ENCODE measurements at regions not wholly inside any gene's neighbourhood (a gene's known extent, or its start where the extent isn't known, plus 50 kb on each side); places are given as distances from the start of the nearest gene placed in this dataset.

GRCh38 chr1:2925291-2925690 lies 96.0 kb upstream of the ACTRT2 start:
- TF ChIP-seq CTCF (IDR thresholded peaks at IDR 0.05) (no peak), POLR2A (IDR thresholded peaks at IDR 0.05) (no peak)
- H3K9me3 ChIP-seq = no peaks in the 10 kb centered on the region
- H3K27me3 ChIP-seq = no peaks in the 10 kb centered on the region
- intact Hi-C loops (cut with DNase I; ENCODE audit: low total_unique reads) = no loop called here
- H3K4me3 ChIP-seq = no peak overlapping the region
- H3K27ac ChIP-seq = no peak overlapping the region
- no peaks in the 10 kb centered on the region for H3K36me3 ChIP-seq (ENCODE audit: low read depth, missing control alignments)
- no peak for DNase-seq
- WGBS, 2 donors = 95 to 96% methylated on average over 11 to 13 of the region's 13 CpGs
- H3K4me1 ChIP-seq = no peaks in the 10 kb centered on the region

DNA sequence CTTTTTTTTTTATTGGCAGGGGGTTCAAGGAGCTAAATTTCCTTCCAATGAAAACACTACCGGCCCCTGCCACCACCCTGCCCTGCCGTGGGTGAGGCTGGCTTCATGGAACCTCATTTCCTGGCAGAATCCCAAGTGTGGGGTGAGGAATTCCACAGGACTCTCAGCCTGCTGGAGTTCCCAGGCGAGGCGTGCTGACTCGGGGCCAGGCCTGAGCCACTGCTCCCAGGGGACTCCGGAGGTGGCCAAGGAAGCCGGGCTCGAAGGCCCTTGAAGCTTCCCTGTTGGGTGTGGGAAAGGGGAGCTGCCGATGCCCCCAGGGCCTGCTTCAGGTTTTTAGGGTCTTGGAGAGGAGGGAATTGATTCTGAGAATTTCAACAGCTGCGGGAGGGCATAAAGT lies 95.3 kb upstream of the ACTRT2 start:
- no peak for TF ChIP-seq POLR2A (IDR thresholded peaks at IDR 0.05)
- no peak for TF ChIP-seq CTCF (IDR thresholded peaks at IDR 0.05)
- Histone ChIP-seq H3K4me3 (no peak overlapping the region), H3K9me3 (no peaks in the 10 kb centered on the region), H3K27ac (no peak overlapping the region), H3K36me3 (ENCODE audit: low read depth, missing control alignments) (no peaks in the 10 kb centered on the region), H3K27me3 (no peaks in the 10 kb centered on the region), H3K4me1 (no peaks in the 10 kb centered on the region)
- WGBS, 2 donors = 58 to 69% methylated on average over 10 of the region's 10 CpGs
- no peak for DNase-seq
- intact Hi-C loops (cut with DNase I; ENCODE audit: low total_unique reads) = no loop called here

DNA sequence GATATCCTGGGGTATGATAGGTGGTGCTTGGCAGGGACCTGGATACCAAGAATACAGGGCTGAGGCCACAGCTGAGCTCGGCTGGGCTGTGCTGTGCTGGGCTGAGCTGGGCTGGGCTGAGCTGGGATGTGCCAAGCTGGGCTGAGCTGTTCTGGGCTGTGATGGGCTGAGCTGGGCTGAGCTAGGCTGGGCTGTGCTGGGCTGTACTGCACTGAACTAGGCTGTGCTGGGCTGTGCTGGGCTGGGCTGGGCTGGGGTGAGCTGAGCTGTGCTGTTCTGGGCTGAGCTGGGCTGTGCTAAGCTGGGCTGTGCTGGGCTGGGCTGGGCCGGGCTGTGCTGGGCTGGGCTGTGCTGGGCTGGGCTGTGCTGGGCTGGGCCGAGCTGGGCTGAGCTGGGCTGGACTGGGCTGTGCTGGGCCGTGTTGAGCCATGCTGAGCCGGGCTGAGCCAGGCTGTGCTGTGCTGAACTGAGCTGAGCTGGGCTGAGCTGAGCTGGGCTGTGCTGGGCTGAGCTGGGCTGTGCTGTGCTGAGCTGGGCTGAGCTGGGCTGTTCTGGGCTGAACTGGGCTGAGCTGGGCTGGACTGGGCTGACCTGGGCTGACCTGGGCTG lies 94.7 kb upstream of the ACTRT2 start:
- no peak for DNase-seq
- intact Hi-C loops (cut with DNase I; ENCODE audit: low total_unique reads) = no loop called here
- no peak for TF ChIP-seq POLR2A (IDR thresholded peaks at IDR 0.05)
- no peak for TF ChIP-seq CTCF (IDR thresholded peaks at IDR 0.05)
- 75 to 83% methylated on average over 1 to 4 of the region's 5 CpGs for WGBS, 2 donors
- no peak overlapping the region for H3K4me3 ChIP-seq
- H3K36me3 ChIP-seq (ENCODE audit: low read depth, missing control alignments) = no peaks in the 10 kb centered on the region
- no peaks in the 10 kb centered on the region for H3K4me1 ChIP-seq
- H3K27me3 ChIP-seq = no peaks in the 10 kb centered on the region
- H3K9me3 ChIP-seq = no peaks in the 10 kb centered on the region
- no peak overlapping the region for H3K27ac ChIP-seq

DNA sequence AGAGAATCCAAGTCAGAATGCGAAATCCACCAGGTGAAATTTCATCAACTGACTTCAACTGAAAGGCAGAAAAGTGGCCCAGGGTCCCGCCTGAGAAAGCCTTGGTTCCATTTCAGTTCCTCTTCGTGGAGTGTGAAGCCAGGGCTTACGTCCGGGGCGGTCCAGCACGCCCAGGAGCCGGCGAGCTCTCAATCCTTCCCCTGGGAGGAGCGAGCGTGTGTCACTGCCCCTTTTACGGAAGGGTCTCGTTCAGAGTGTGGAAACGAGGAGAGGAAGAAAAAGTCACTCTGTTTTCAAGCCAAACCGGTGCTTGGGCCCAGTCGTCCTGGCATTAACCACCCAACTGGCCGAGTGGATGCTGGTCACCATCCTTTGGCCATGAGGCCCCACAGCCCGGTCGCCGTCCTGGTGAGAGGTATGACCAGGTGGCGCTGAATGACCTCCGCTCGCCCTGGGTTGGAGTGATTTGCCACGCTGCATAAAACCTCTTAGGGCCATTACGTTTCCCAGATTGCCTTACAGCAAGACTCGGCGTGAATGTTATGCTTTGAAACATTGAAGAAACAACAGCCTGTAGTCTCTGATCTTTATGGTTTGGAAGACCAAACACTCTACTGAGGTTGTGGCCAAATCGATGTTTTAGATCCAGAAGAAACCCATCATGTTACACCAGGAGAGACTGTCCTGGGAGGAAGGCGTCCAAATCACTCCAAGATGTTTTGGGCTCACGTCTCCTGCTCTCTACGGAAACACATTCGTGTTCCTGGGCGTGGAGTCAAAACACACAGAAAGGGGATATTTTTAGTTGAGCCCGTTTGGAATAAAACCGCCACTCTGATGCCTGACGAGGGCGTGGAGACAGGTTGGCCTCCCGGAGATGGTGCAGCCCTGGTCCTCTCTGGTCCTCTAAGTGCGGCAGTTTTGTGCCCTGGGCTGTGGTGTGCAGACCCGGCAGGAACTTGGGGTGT lies 93.6 kb upstream of the ACTRT2 start:
- no peaks in the 10 kb centered on the region for H3K27me3 ChIP-seq
- no peaks in the 10 kb centered on the region for H3K4me1 ChIP-seq
- H3K27ac ChIP-seq = no peak overlapping the region
- no peaks in the 10 kb centered on the region for H3K9me3 ChIP-seq
- intact Hi-C loops (cut with DNase I; ENCODE audit: low total_unique reads) = no loop called here
- DNase-seq = peak; percentile 26
- H3K36me3 ChIP-seq (ENCODE audit: low read depth, missing control alignments) = no peaks in the 10 kb centered on the region
- no peak overlapping the region for H3K4me3 ChIP-seq
- TF ChIP-seq CTCF (IDR thresholded peaks at IDR 0.05) = no peak
- TF ChIP-seq POLR2A (IDR thresholded peaks at IDR 0.05) = no peak
- 73 to 75% methylated on average over 31 to 40 of the region's 40 CpGs for WGBS, 2 donors

Measured in testis (tissue), 2 donors.